SK-N-SH (cell line): ENCODE measurements at regions not wholly inside any gene's neighbourhood (a gene's known extent, or its start where the extent isn't known, plus 50 kb on each side); places are given as distances from the start of the nearest gene placed in this dataset.
A peak's percentile ranks its signal among the peaks of the same experiment; 100 is the strongest.

Experiments
- CTCF ChIP-seq: fragments of 200-600 bp; sonication (generic); IDR thresholded peaks from 2 replicates; pipeline ENCODE4 v1.6.1; 2017; ENCODE audit warnings: antibody characterized with exemption, mild to moderate bottlenecking, moderate library complexity
- FOSL2 ChIP-seq: IDR thresholded peaks from 2 replicates; pipeline ENCODE4 v1.4.0; 2012; ENCODE audit warnings: low read depth, mild to moderate bottlenecking, moderate library complexity, borderline replicate concordance
- IRF3 ChIP-seq: fragments of 150-350 bp; IDR thresholded peaks from 2 replicates; pipeline ENCODE4 v1.6.1; 2016; ENCODE audit warnings: mild to moderate bottlenecking, low read depth, low read length
- JUND ChIP-seq: IDR thresholded peaks from 2 replicates; pipeline ENCODE4 v1.4.0; 2012
- POLR2AphosphoS5 ChIP-seq: IDR thresholded peaks from 2 replicates; pipeline ENCODE4 v1.6.1; 2012; ENCODE audit warnings: low read depth, low read length
- REST ChIP-seq: IDR thresholded peaks from 2 replicates; pipeline ENCODE4 v1.6.1; 2012; ENCODE audit warnings: mild to moderate bottlenecking, low read depth, low read length, moderate library complexity
- RXRA ChIP-seq: IDR thresholded peaks from 2 replicates; pipeline ENCODE4 v1.4.0; 2012; ENCODE audit warnings: low read depth, mild to moderate bottlenecking, borderline replicate concordance
- SIN3A ChIP-seq: IDR thresholded peaks from 2 replicates; pipeline ENCODE4 v1.6.1; 2012; ENCODE audit warnings: low read depth, mild to moderate bottlenecking, low read length, moderate library complexity, borderline replicate concordance
- SMC3 ChIP-seq: IDR thresholded peaks from 2 replicates; pipeline ENCODE4 v1.6.1; 2012; ENCODE audit warnings: low read depth, low read length, improper control_type of control experiment
- TAF1 ChIP-seq: IDR thresholded peaks from 2 replicates; pipeline ENCODE4 v1.6.1; 2012; ENCODE audit warnings: low read depth, mild to moderate bottlenecking, low read length, moderate library complexity, borderline replicate concordance
- USF2 ChIP-seq: fragments of 150-350 bp; IDR thresholded peaks from 2 replicates; pipeline ENCODE4 v1.6.1; 2017; ENCODE audit warnings: antibody characterized with exemption, low read length, low read depth, borderline replicate concordance
- ZBTB33 ChIP-seq: IDR thresholded peaks from 2 replicates; pipeline ENCODE4 v1.4.0; 2012; ENCODE audit warnings: low read depth, borderline replicate concordance

GRCh38 chr1:103191327-103191726 is 83.0 kb upstream of the COL11A1 start:
- TF ChIP-seq POLR2AphosphoS5 = no peak
- TF ChIP-seq REST = no peak
- no peak for TF ChIP-seq USF2
- peak; percentile 29; the same call in 1 of the 2 replicates for TF ChIP-seq FOSL2
- TF ChIP-seq RXRA = no peak
- no peak for TF ChIP-seq SMC3
- no peak for TF ChIP-seq ZBTB33
- peak; percentile 30; the same call in 1 of the 2 replicates for TF ChIP-seq JUND
- no peak for TF ChIP-seq IRF3
- TF ChIP-seq CTCF = no peak
- no peak for TF ChIP-seq TAF1
- no peak for TF ChIP-seq SIN3A
